ENCODE measurements at regions not wholly inside any gene's neighbourhood (a gene's known extent, or its start where the extent isn't known, plus 50 kb on each side); places are given as distances from the start of the nearest gene placed in this dataset.

DNA sequence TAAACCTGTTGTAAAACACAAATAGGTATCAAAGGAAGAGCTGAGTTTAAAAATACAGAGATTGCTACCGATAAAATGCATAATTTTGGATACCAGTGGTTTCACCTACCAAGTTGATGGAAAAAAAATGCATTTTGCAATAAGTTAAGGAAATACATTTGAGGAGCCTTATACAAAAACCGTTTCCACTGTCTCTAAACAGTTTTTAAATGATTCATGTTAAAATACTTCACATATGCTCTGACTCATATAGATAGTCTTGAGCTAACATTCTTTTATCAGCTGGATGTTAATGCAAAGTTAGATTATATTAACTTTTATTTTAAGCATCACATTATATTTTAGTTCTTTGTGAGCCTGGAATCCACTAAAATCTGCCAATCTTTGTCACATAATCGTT is 50.6 kb upstream of the ANKRD17 start:
- Histone ChIP-seq H3K4me3 (ENCODE audit: low read length) (no peak overlapping the region), H3K4me2 (ENCODE audit: low read length) (no peak overlapping the region), H3F3A (ENCODE audit: control insufficient read depth, insufficient read depth) (0 out of 2 replicates have a peak, but pooled peaks cover 3% of the 10 kb centered on the region), H3K36me3 (ENCODE audit: control insufficient read depth, low read length) (no peaks in the 10 kb centered on the region), H3K27ac (ENCODE audit: low read depth, low read length) (no peak overlapping the region), H3K4me1 (ENCODE audit: control insufficient read depth, low read length) (peaks cover 18% of the 10 kb centered on the region), H3K27me3 (ENCODE audit: control insufficient read depth, low read length) (no peaks in the 10 kb centered on the region), H4K20me1 (ENCODE audit: control insufficient read depth, insufficient read depth, low read depth, low read length) (no peaks in the 10 kb centered on the region), H3K9me3 (ENCODE audit: control insufficient read depth, insufficient read depth, low read length) (no peaks in the 10 kb centered on the region), H3K79me2 (ENCODE audit: control insufficient read depth, low read length) (no peaks in the 10 kb centered on the region), H3K9me2 (replicated peaks; ENCODE audit: control insufficient read depth, low read length) (no peaks in the 10 kb centered on the region)
- no peak for TF ChIP-seq EZH2phosphoT487 (IDR thresholded peaks at IDR 0.05; ENCODE audit: borderline replicate concordance, low read length)
- TF ChIP-seq, protein P1, sequence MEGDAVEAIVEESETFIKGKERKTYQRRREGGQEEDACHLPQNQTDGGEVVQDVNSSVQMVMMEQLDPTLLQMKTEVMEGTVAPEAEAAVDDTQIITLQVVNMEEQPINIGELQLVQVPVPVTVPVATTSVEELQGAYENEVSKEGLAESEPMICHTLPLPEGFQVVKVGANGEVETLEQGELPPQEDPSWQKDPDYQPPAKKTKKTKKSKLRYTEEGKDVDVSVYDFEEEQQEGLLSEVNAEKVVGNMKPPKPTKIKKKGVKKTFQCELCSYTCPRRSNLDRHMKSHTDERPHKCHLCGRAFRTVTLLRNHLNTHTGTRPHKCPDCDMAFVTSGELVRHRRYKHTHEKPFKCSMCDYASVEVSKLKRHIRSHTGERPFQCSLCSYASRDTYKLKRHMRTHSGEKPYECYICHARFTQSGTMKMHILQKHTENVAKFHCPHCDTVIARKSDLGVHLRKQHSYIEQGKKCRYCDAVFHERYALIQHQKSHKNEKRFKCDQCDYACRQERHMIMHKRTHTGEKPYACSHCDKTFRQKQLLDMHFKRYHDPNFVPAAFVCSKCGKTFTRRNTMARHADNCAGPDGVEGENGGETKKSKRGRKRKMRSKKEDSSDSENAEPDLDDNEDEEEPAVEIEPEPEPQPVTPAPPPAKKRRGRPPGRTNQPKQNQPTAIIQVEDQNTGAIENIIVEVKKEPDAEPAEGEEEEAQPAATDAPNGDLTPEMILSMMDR (IDR thresholded peaks at IDR 0.05; ENCODE audit: low read depth, low read length, poor library complexity, severe bottlenecking): no peak
